ENCODE measurements at regions not wholly inside any gene's neighbourhood (a gene's known extent, or its start where the extent isn't known, plus 50 kb on each side); places are given as distances from the start of the nearest gene placed in this dataset.

DNA sequence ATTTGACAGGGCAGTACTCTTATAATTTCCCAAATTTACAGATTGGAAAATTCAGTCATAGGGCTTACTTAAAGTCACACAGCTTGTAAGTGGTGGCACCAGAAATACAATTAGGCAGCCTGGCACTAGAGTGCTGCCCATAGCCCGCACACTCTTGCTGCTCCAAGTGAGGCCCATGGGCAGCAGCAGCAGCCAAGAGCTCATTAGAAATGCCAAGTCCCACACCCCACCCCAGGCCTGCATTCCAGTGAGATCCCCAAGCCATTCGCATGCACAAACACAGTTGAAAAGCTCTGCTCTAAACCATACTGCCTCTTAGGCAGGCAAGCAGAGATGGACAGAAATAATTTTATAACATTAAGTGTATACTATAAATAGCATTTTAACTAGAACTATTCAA, 379.3 kb upstream of the PKDCC start:
- Histone ChIP-seq H3K4me1 (no peaks in the 10 kb centered on the region), H3K27ac (no peak overlapping the region), H3K36me3 (ENCODE audit: insufficient read depth in 1 of 2, low read depth in 1 of 2) (no peaks in the 10 kb centered on the region), H3K27me3 (ENCODE audit: insufficient read depth in 3 of 3, low read length in 2 of 3) (no peaks in the 10 kb centered on the region), H3K9me3 (no peaks in the 10 kb centered on the region), H3K4me3 (no peak overlapping the region)
- TF ChIP-seq, protein P1, sequence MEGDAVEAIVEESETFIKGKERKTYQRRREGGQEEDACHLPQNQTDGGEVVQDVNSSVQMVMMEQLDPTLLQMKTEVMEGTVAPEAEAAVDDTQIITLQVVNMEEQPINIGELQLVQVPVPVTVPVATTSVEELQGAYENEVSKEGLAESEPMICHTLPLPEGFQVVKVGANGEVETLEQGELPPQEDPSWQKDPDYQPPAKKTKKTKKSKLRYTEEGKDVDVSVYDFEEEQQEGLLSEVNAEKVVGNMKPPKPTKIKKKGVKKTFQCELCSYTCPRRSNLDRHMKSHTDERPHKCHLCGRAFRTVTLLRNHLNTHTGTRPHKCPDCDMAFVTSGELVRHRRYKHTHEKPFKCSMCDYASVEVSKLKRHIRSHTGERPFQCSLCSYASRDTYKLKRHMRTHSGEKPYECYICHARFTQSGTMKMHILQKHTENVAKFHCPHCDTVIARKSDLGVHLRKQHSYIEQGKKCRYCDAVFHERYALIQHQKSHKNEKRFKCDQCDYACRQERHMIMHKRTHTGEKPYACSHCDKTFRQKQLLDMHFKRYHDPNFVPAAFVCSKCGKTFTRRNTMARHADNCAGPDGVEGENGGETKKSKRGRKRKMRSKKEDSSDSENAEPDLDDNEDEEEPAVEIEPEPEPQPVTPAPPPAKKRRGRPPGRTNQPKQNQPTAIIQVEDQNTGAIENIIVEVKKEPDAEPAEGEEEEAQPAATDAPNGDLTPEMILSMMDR (IDR thresholded peaks at IDR 0.05), result no peak
- WGBS, 3 donors, result 35 to 45% (median 41%) methylated on average over 2 of the region's 2 CpGs
- intact Hi-C loops (cut with DNase I), result no loop called here
- DNase-seq, result no peak
- ATAC-seq, result no peak

DNA sequence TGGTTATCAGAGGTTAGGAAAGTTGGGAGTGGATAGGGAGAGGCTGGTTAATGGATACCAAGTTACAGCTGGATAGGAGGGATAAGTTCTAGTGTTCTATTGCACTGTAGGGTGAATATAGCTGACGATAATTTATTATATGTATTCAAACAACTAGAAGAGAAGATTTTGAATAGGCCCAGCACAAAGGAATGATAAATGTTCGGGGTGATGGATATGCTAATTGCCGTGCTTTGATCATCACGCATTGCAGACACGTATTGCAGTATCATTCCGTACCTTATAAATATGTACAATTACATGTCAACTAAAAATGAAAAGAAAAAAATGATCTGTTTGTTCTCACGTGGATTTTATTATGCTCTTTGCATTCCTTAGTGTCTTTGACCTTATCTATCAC, 369.2 kb upstream of the PKDCC start:
- no peak overlapping the region for H3K4me3 ChIP-seq
- no peaks in the 10 kb centered on the region for H3K4me1 ChIP-seq
- no peak for DNase-seq
- H3K36me3 ChIP-seq (ENCODE audit: insufficient read depth in 1 of 2, low read depth in 1 of 2), result no peaks in the 10 kb centered on the region
- TF ChIP-seq, protein P1 (IDR thresholded peaks at IDR 0.05), result no peak
- WGBS, 3 donors, result 77 to 84% (median 84%) methylated on average over 7 of the region's 7 CpGs
- no peaks in the 10 kb centered on the region for H3K27me3 ChIP-seq (ENCODE audit: insufficient read depth in 3 of 3, low read length in 2 of 3)
- intact Hi-C loops (cut with DNase I), result no loop called here
- no peaks in the 10 kb centered on the region for H3K9me3 ChIP-seq
- no peak for ATAC-seq
- no peak overlapping the region for H3K27ac ChIP-seq

DNA sequence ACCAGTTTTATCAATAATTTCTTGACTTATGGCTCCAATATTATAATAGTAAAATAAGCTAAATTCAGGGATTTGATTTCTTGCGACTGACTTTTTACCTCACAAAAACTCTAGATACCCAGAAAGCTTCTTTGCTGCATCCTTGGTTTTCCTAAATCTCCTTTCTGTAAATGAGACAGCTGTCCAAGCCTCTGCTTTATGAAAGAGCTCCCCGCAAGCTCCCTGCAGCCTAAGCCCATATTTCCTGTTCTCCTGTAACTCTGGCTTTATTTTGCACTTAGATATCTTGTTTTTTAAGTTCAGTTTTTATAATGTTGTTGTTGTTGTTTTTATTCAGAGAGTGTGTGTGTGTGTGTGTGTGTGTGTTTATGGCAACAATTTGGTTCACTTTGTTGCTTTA, 361.7 kb upstream of the PKDCC start:
- Histone ChIP-seq H3K27ac (no peak overlapping the region), H3K4me3 (no peak overlapping the region), H3K36me3 (ENCODE audit: insufficient read depth in 1 of 2, low read depth in 1 of 2) (no peaks in the 10 kb centered on the region), H3K4me1 (no peaks in the 10 kb centered on the region), H3K9me3 (no peaks in the 10 kb centered on the region), H3K27me3 (ENCODE audit: insufficient read depth in 3 of 3, low read length in 2 of 3) (no peaks in the 10 kb centered on the region)
- intact Hi-C loops (cut with DNase I), result no loop called here
- DNase-seq (no peak), ATAC-seq (no peak)
- WGBS, 3 donors, result 78 to 86% (median 84%) methylated on average over 2 of the region's 2 CpGs
- TF ChIP-seq, protein P1 (IDR thresholded peaks at IDR 0.05), result no peak

DNA sequence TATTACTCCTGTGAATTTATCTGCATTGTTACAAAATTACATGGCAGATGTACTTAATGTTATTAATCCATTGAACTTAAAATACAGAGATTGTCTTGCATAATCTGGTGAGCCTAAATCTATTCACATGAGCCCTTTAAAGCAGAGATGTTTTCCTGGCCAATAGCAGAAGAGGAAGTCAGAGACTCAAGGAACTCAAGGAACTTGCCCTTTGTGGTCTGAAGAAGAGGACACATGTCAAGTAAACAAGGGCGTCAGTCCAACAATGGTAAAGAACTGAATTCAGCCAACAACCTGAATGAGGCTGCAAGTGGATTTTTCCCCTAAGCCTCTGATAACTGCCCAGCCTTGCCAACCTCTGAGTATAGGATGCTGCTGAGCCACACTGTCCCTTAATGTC, 356.3 kb upstream of the PKDCC start:
- no peak overlapping the region for H3K27ac ChIP-seq
- DNase-seq (no peak), ATAC-seq (no peak)
- no peaks in the 10 kb centered on the region for H3K9me3 ChIP-seq
- intact Hi-C loops (cut with DNase I), result no loop called here
- 71 to 91% (median 78%) methylated on average over 1 of the region's 1 CpG for WGBS, 3 donors
- H3K36me3 ChIP-seq (ENCODE audit: insufficient read depth in 1 of 2, low read depth in 1 of 2), result no peaks in the 10 kb centered on the region
- H3K27me3 ChIP-seq (ENCODE audit: insufficient read depth in 3 of 3, low read length in 2 of 3), result no peaks in the 10 kb centered on the region
- H3K4me1 ChIP-seq, result no peaks in the 10 kb centered on the region
- TF ChIP-seq, protein P1 (IDR thresholded peaks at IDR 0.05), result no peak
- H3K4me3 ChIP-seq, result no peak overlapping the region

DNA sequence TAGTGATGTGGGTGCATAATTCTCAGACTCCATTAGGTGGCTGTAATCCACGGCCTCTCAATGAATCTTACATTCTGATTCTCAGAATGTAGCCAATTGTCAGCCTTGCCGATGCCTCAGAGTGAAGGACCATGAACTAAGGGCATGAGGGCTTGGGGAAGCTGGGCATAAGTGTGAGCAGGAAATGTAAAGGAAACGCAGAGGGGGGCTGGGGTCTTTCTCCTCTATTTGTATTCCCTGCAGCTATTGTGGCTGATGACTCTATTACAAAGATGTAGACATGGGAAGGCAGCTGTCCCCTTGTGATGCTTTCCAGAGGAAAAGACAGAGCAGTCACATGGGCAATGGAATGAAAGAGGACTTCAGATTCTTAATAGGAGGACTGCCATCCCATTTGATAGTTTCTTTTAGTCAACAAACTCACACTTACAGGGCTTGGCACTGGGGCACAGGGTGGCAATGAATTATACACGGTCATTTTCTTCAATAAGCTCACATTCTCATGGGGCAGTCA, 353.2 kb upstream of the PKDCC start:
- Histone ChIP-seq H3K4me1 (no peaks in the 10 kb centered on the region), H3K9me3 (no peaks in the 10 kb centered on the region), H3K27ac (no peak overlapping the region), H3K4me3 (no peak overlapping the region), H3K36me3 (ENCODE audit: insufficient read depth in 1 of 2, low read depth in 1 of 2) (no peaks in the 10 kb centered on the region), H3K27me3 (ENCODE audit: insufficient read depth in 3 of 3, low read length in 2 of 3) (no peaks in the 10 kb centered on the region)
- 37 to 68% (median 45%) methylated on average over 4 of the region's 4 CpGs for WGBS, 3 donors
- TF ChIP-seq, protein P1 (IDR thresholded peaks at IDR 0.05), result no peak
- intact Hi-C loops (cut with DNase I), result no loop called here
- no peak for DNase-seq
- no peak for ATAC-seq
